A673 (cell line): ENCODE measurements at regions not wholly inside any gene's neighbourhood (a gene's known extent, or its start where the extent isn't known, plus 50 kb on each side); places are given as distances from the start of the nearest gene placed in this dataset.

Experiments used
- EZH2 ChIP-seq: fragments of 200-600 bp; sonication (generic); IDR thresholded peaks from 2 replicates; pipeline ENCODE4 v1.6.1; 2017; ENCODE audit warnings: borderline replicate concordance, low read depth, mild to moderate bottlenecking, mixed read lengths, antibody characterized with exemption, low read length; ENCODE audit not compliant: poor library complexity, severe bottlenecking
- TF ChIP-seq, protein P1 (sequence below): fragments of 300-800, 200-600 bp; sonication (generic); conservative IDR thresholded peaks from 2 replicates; pipeline ENCODE4 v1.5.1; 2017; ENCODE audit warnings: low read depth, mild to moderate bottlenecking, antibody characterized with exemption, low read length, moderate library complexity, mixed read lengths

DNA sequence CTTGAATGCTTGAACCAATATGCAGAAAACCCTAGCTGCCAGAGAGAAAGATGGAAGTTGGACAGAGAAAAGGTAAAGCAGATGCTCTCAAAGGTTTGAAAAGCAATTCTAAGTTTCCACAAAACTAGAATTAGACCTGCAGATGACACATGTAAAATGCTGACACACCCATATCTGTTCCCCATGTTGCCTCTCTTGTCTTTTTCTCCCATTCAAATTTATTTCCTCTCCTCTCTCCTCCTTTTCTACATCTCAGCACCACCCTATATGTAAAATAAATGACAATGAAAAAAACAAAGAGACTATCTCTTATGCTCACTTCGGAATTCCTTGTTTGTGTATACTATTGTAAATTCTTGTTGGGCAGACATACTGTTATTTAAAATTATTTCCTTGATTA is 75.5 kb upstream of the PLEKHA5 start:
- TF ChIP-seq, protein P1, sequence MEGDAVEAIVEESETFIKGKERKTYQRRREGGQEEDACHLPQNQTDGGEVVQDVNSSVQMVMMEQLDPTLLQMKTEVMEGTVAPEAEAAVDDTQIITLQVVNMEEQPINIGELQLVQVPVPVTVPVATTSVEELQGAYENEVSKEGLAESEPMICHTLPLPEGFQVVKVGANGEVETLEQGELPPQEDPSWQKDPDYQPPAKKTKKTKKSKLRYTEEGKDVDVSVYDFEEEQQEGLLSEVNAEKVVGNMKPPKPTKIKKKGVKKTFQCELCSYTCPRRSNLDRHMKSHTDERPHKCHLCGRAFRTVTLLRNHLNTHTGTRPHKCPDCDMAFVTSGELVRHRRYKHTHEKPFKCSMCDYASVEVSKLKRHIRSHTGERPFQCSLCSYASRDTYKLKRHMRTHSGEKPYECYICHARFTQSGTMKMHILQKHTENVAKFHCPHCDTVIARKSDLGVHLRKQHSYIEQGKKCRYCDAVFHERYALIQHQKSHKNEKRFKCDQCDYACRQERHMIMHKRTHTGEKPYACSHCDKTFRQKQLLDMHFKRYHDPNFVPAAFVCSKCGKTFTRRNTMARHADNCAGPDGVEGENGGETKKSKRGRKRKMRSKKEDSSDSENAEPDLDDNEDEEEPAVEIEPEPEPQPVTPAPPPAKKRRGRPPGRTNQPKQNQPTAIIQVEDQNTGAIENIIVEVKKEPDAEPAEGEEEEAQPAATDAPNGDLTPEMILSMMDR = no peak
- TF ChIP-seq EZH2 = no peak
